MG63 (cell line): ENCODE measurements at regions not wholly inside any gene's neighbourhood (a gene's known extent, or its start where the extent isn't known, plus 50 kb on each side); places are given as distances from the start of the nearest gene placed in this dataset.

Source experiments
- DNase-seq: peaks from one replicate; pipeline ENCODE4 v3.0.0-alpha.2; 2020
- H3K27me3 ChIP-seq: fragments of 250-450 bp; sonication (Bioruptor Pico); 2 replicates; pipeline ENCODE4 v1.5.1; 2020; ENCODE audit warnings: mild to moderate bottlenecking, moderate library complexity
- H3K36me3 ChIP-seq: fragments of 250-450 bp; sonication (Bioruptor Pico); 2 replicates; pipeline ENCODE4 v1.5.1; 2020; ENCODE audit warnings: mild to moderate bottlenecking, moderate library complexity
- H3K4me3 ChIP-seq: fragments of 250-450 bp; sonication (Bioruptor Pico); 2 replicates; pipeline ENCODE4 v1.5.1; 2020; ENCODE audit warnings: mild to moderate bottlenecking, moderate library complexity
- H3K9me3 ChIP-seq: fragments of 250-450 bp; sonication (Bioruptor Pico); 2 replicates; pipeline ENCODE4 v1.5.1; 2020; ENCODE audit warnings: mild to moderate bottlenecking, moderate library complexity

- no peaks in the 10 kb centered on the region for H3K36me3 ChIP-seq
- DNase-seq: no peak
- 0 out of 2 replicates have a peak, but pooled peaks cover 2% of the 10 kb centered on the region for H3K9me3 ChIP-seq
- no peak overlapping the region for H3K4me3 ChIP-seq
- no peaks in the 10 kb centered on the region for H3K27me3 ChIP-seq
Observed at GRCh38 chr6:148689168-148689567, 57.7 kb upstream of the UST start.

- DNase-seq: no peak
- H3K27me3 ChIP-seq: no peaks in the 10 kb centered on the region
- H3K4me3 ChIP-seq: no peak overlapping the region
- no peaks in the 10 kb centered on the region for H3K36me3 ChIP-seq
- peaks cover 4% of the 10 kb centered on the region; the same call in 1 of the 2 replicates for H3K9me3 ChIP-seq
Observed at GRCh38 chr6:148693882-148694484, 52.8 kb upstream of the UST start.
